ENCODE measurements at regions not wholly inside any gene's neighbourhood (a gene's known extent, or its start where the extent isn't known, plus 50 kb on each side); places are given as distances from the start of the nearest gene placed in this dataset.

GRCh38 chr6:26157251-26158075 lies 70.2 kb downstream of the HFE start:
- peak overlapping the region; percentile 78 for H3K4me3 ChIP-seq (replicated peaks in 1 of 2; ENCODE audit: low read depth in 2 of 2, low read length in 2 of 2)
- DNase-seq (ENCODE audit: low read depth in 2 of 2), result peak in 1 of 2 donors; percentile 99
- no peak for TF ChIP-seq CTCF (IDR thresholded peaks at IDR 0.05; ENCODE audit: low read depth, low read length)

- DNase-seq (ENCODE audit: low read depth in 2 of 2), result peak in 1 of 2 donors; percentile 99
- H3K4me3 ChIP-seq (replicated peaks in 1 of 2; ENCODE audit: low read depth in 2 of 2, low read length in 2 of 2), result peak overlapping the region; percentile 53 to 59
- no peak for TF ChIP-seq CTCF (IDR thresholded peaks at IDR 0.05; ENCODE audit: low read depth, low read length)
Observed at GRCh38 chr6:26158076-26158580, 70.9 kb downstream of the HFE start.

GRCh38 chr6:26158581-26159356 lies 71.5 kb downstream of the HFE start:
- DNase-seq (ENCODE audit: low read depth in 2 of 2), result peak; percentile 60 to 68
- no peak for TF ChIP-seq CTCF (IDR thresholded peaks at IDR 0.05; ENCODE audit: low read depth, low read length)
- H3K4me3 ChIP-seq (replicated peaks in 1 of 2; ENCODE audit: low read depth in 2 of 2, low read length in 2 of 2), result peak overlapping the region; percentile 53 to 59

GRCh38 chr6:26159357-26160273 lies 72.4 kb downstream of the HFE start:
- DNase-seq (ENCODE audit: low read depth in 2 of 2), result peak; percentile 31 to 51
- H3K4me3 ChIP-seq (replicated peaks in 1 of 2; ENCODE audit: low read depth in 2 of 2, low read length in 2 of 2), result peak overlapping the region; percentile 53 to 59
- no peak for TF ChIP-seq CTCF (IDR thresholded peaks at IDR 0.05; ENCODE audit: low read depth, low read length)

- DNase-seq (ENCODE audit: low read depth in 2 of 2), result no peak
- H3K4me3 ChIP-seq (replicated peaks in 1 of 2; ENCODE audit: low read depth in 2 of 2, low read length in 2 of 2), result no peak overlapping the region
- no peak for TF ChIP-seq CTCF (IDR thresholded peaks at IDR 0.05; ENCODE audit: low read depth, low read length)
Observed at GRCh38 chr6:26161322-26161721, 74.1 kb downstream of the HFE start.

GRCh38 chr6:26162399-26162798 lies 75.2 kb downstream of the HFE start:
- TF ChIP-seq CTCF (IDR thresholded peaks at IDR 0.05; ENCODE audit: low read depth, low read length), result no peak
- DNase-seq (ENCODE audit: low read depth in 2 of 2), result no peak
- H3K4me3 ChIP-seq (replicated peaks in 1 of 2; ENCODE audit: low read depth in 2 of 2, low read length in 2 of 2), result no peak overlapping the region

All from cardiac fibroblast (primary cell).